Endometrium (tissue), 2 donors: ENCODE measurements at regions not wholly inside any gene's neighbourhood (a gene's known extent, or its start where the extent isn't known, plus 50 kb on each side); places are given as distances from the start of the nearest gene placed in this dataset.

Experiments
- FAIRE-seq: peaks from 2 replicates; lab custom pipeline; 2012; peaks lifted over from hg19 to GRCh38; lab: Jason Lieb, UNC
- donor health status: control.
- donor health status: control.

GRCh38 chr2:147057892-147058490 lies 786.8 kb upstream of the ACVR2A start:
- no peak for FAIRE-seq

- FAIRE-seq, result no peak
These were observed 793.0 kb upstream of the ACVR2A start for GRCh38 chr2:147051814-147052213.

- no peak for FAIRE-seq
These were observed 793.6 kb upstream of the ACVR2A start for GRCh38 chr2:147051248-147051647.

- no peak for FAIRE-seq
These were observed 794.9 kb upstream of the ACVR2A start for GRCh38 chr2:147049957-147050356.

- no peak for FAIRE-seq
These were observed 798.4 kb upstream of the ACVR2A start for GRCh38 chr2:147046473-147046872.

GRCh38 chr2:147045113-147045512 lies 799.7 kb upstream of the ACVR2A start:
- FAIRE-seq, result no peak

- FAIRE-seq, result no peak
These were observed 803.7 kb upstream of the ACVR2A start for GRCh38 chr2:147041121-147041494.

GRCh38 chr2:147040298-147041120 lies 804.3 kb upstream of the ACVR2A start:
- no peak for FAIRE-seq

GRCh38 chr2:147037048-147037447 lies 807.8 kb upstream of the ACVR2A start:
- no peak for FAIRE-seq

- FAIRE-seq, result no peak
These were observed 811.8 kb upstream of the ACVR2A start for GRCh38 chr2:147033044-147033443.

- no peak for FAIRE-seq
These were observed 812.9 kb upstream of the ACVR2A start for GRCh38 chr2:147031897-147032296.

GRCh38 chr2:147030966-147031720 lies 813.7 kb upstream of the ACVR2A start:
- no peak for FAIRE-seq

GRCh38 chr2:147027436-147027835 lies 817.4 kb upstream of the ACVR2A start:
- peak; percentile 76 for FAIRE-seq

- no peak for FAIRE-seq
These were observed 818.0 kb upstream of the ACVR2A start for GRCh38 chr2:147026664-147027295.

- FAIRE-seq, result no peak
These were observed 818.9 kb upstream of the ACVR2A start for GRCh38 chr2:147025646-147026585.

GRCh38 chr2:147019311-147019710 lies 825.5 kb upstream of the ACVR2A start:
- FAIRE-seq, result no peak

GRCh38 chr2:147017951-147018645 lies 826.7 kb upstream of the ACVR2A start:
- no peak for FAIRE-seq

- FAIRE-seq, result no peak
These were observed 828.6 kb upstream of the ACVR2A start for GRCh38 chr2:147016181-147016580.

- FAIRE-seq, result no peak
These were observed 829.2 kb upstream of the ACVR2A start for GRCh38 chr2:147015591-147015990.

- no peak for FAIRE-seq
These were observed 831.0 kb upstream of the ACVR2A start for GRCh38 chr2:147013696-147014392.
